ENCODE measurements at regions not wholly inside any gene's neighbourhood (a gene's known extent, or its start where the extent isn't known, plus 50 kb on each side); places are given as distances from the start of the nearest gene placed in this dataset.

DNA sequence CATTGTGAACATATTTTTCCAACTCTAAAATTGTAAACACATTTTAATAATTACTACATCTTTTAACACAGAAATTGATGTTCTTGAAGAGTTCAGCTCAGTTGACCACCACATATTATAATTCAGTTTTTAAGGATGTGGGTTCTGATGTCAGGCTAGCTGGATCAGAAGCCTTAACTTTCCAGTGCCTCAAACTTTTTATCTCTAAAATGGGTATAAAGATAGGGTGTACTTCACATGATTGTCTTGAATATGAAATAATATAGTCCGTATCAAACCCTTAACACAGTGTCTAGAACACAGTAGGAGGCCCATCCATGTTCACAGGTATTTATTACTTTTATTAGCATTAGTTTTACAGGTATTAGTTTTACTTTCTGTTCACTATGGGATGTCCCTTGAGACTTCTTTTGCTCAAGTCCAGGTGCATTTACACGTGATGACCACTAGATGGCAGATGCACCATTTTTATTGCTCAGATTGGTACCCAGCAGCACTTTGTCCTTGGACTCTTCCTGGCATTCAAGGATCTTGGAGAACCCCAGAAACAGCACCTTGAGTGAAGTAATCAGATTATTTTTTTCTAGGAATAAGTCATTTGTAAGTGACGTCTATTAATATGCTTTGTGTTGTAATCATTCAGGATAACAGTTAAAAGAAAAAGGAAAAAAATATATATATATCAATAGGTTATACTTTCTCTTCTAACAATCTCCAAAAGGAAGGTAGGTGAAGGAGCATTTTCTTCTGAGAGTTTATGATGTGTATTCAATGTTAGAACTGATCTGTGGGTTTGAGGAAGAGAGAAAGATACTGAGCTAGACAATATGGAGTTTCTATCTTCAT lies 580.2 kb downstream of the ETNK1 start:
- Histone ChIP-seq H3K36me3 (ENCODE audit: control insufficient read depth, insufficient read depth, low read length) (no peaks in the 10 kb centered on the region), H3K27me3 (replicated peaks; ENCODE audit: control insufficient read depth, insufficient read depth, low read length) (no peaks in the 10 kb centered on the region), H3K9me3 (no peaks in the 10 kb centered on the region), H3K4me1 (no peaks in the 10 kb centered on the region), H3K4me3 (ENCODE audit: low read depth, low read length) (no peak overlapping the region)
- peaks cover 14% of the 10 kb centered on the region for H3K27me3 Mint-ChIP-seq (ENCODE audit: insufficient read depth, unreplicated experiment)
- no TSS peak for BruUV-seq (replicated peaks)
- peak in 1 of 2 experiments; percentile 56 for DNase-seq
- H3K4me1 Mint-ChIP-seq (ENCODE audit: low read depth, unreplicated experiment), result no peaks in the 10 kb centered on the region
- ChIA-PET CTCF (interaction anchor here (0.5 kb wide), 1 partner anchor 723 kb away, joined by 3 read pairs; no protein-coding TSS in a partner anchor), POLR2A (no interaction called here)
- TF ChIP-seq, protein P1, sequence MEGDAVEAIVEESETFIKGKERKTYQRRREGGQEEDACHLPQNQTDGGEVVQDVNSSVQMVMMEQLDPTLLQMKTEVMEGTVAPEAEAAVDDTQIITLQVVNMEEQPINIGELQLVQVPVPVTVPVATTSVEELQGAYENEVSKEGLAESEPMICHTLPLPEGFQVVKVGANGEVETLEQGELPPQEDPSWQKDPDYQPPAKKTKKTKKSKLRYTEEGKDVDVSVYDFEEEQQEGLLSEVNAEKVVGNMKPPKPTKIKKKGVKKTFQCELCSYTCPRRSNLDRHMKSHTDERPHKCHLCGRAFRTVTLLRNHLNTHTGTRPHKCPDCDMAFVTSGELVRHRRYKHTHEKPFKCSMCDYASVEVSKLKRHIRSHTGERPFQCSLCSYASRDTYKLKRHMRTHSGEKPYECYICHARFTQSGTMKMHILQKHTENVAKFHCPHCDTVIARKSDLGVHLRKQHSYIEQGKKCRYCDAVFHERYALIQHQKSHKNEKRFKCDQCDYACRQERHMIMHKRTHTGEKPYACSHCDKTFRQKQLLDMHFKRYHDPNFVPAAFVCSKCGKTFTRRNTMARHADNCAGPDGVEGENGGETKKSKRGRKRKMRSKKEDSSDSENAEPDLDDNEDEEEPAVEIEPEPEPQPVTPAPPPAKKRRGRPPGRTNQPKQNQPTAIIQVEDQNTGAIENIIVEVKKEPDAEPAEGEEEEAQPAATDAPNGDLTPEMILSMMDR (IDR thresholded peaks at IDR 0.05; ENCODE audit: insufficient read depth in 1 of 2, low read depth in 1 of 2, low read length in 1 of 2, severe bottlenecking in 1 of 2, unreplicated experiment in 1 of 2), result peak; percentile 88 to 96
- H3K4me3 Mint-ChIP-seq (ENCODE audit: unreplicated experiment), result no peak overlapping the region
- no peaks in the 10 kb centered on the region for H3K36me3 Mint-ChIP-seq (ENCODE audit: insufficient read depth, unreplicated experiment)
- H3K27ac Mint-ChIP-seq (ENCODE audit: unreplicated experiment), result no peak overlapping the region
- intact Hi-C loops (cut with micrococcal nuclease; ENCODE audit: unreplicated experiment), result loop anchor here (1.0 to 10.0 kb wide), 7 partner anchors 135 to 1576 kb away; partner anchors contain the start of gene SOX5
- no peaks in the 10 kb centered on the region for H3K9me3 Mint-ChIP-seq (ENCODE audit: unreplicated experiment)

DNA sequence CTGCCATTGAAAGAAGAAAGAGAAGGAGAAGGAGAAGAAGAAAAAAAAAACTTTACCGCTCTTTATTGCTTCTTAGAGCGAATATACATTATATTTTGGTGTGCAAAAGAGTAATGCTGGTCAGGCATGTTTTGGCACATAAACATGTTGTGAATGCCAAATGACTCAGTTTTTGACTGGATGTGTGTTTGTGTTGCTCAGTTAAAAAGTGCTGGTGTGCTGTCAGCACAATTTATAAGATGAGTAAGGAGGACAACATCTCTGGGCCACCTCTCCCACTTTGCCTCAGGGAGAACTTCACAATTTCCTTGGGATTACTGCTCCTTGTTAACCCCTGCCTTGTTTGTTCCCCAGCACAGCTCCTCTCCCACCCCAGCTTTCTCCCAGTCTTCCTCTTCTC lies 584.8 kb downstream of the ETNK1 start:
- H3K4me1 ChIP-seq, result no peaks in the 10 kb centered on the region
- H3K27me3 ChIP-seq (replicated peaks; ENCODE audit: control insufficient read depth, insufficient read depth, low read length), result no peaks in the 10 kb centered on the region
- no peak overlapping the region for H3K4me3 ChIP-seq (ENCODE audit: low read depth, low read length)
- no peaks in the 10 kb centered on the region for H3K36me3 ChIP-seq (ENCODE audit: control insufficient read depth, insufficient read depth, low read length)
- TF ChIP-seq, protein P1 (IDR thresholded peaks at IDR 0.05; ENCODE audit: insufficient read depth in 1 of 2, low read depth in 1 of 2, low read length in 1 of 2, severe bottlenecking in 1 of 2, unreplicated experiment in 1 of 2), result no peak
- Mint-ChIP-seq H3K9me3 (ENCODE audit: unreplicated experiment) (peaks cover 4% of the 10 kb centered on the region), H3K27ac (ENCODE audit: unreplicated experiment) (no peak overlapping the region), H3K4me3 (ENCODE audit: unreplicated experiment) (no peak overlapping the region), H3K4me1 (ENCODE audit: low read depth, unreplicated experiment) (peaks cover under 1% of the 10 kb centered on the region), H3K27me3 (ENCODE audit: insufficient read depth, unreplicated experiment) (peaks cover 5% of the 10 kb centered on the region), H3K36me3 (ENCODE audit: insufficient read depth, unreplicated experiment) (no peaks in the 10 kb centered on the region)
- ChIA-PET POLR2A (no interaction called here), CTCF (no interaction called here)
- DNase-seq, result no peak
- H3K9me3 ChIP-seq, result peaks cover 4% of the 10 kb centered on the region; the same call in 1 of the 2 replicates
- no TSS peak for BruUV-seq (replicated peaks)
- intact Hi-C loops (cut with micrococcal nuclease; ENCODE audit: unreplicated experiment), result loop anchor here (5.0 to 10.0 kb wide), 4 partner anchors 153 to 735 kb away; partner anchors contain the start of gene SOX5

DNA sequence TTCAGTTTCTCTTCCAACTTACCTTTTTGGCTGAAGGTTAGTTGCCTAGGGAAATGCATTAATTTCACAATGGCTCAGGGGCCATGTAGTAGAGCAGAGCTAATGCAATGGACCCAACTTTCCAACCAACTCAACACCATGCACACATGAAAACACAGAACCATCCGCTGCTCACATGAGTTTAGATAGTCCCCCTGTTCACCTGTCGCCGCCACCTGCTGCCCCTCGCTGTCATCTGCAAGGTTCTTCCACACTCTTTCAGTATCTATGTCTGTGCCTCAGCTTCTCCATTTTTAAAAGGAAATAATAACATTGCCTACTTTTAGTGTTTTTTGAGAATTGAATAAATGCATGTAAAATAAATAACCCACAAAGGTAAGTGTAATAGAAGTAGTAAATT lies 585.6 kb downstream of the ETNK1 start:
- no peak overlapping the region for H3K4me3 Mint-ChIP-seq (ENCODE audit: unreplicated experiment)
- BruUV-seq (replicated peaks), result no TSS peak
- H3K9me3 ChIP-seq, result peaks cover 12% of the 10 kb centered on the region; the same call in 1 of the 2 replicates
- intact Hi-C loops (cut with micrococcal nuclease; ENCODE audit: unreplicated experiment), result no loop called here
- no peak overlapping the region for H3K27ac Mint-ChIP-seq (ENCODE audit: unreplicated experiment)
- H3K36me3 Mint-ChIP-seq (ENCODE audit: insufficient read depth, unreplicated experiment), result no peaks in the 10 kb centered on the region
- CTCF ChIA-PET, result no interaction called here
- POLR2A ChIA-PET, result no interaction called here
- peaks cover 7% of the 10 kb centered on the region for H3K4me1 Mint-ChIP-seq (ENCODE audit: low read depth, unreplicated experiment)
- H3K27me3 ChIP-seq (replicated peaks; ENCODE audit: control insufficient read depth, insufficient read depth, low read length), result no peaks in the 10 kb centered on the region
- H3K9me3 Mint-ChIP-seq (ENCODE audit: unreplicated experiment), result peaks cover 12% of the 10 kb centered on the region
- DNase-seq, result no peak
- no peak overlapping the region for H3K4me3 ChIP-seq (ENCODE audit: low read depth, low read length)
- H3K36me3 ChIP-seq (ENCODE audit: control insufficient read depth, insufficient read depth, low read length), result no peaks in the 10 kb centered on the region
- H3K4me1 ChIP-seq, result no peaks in the 10 kb centered on the region
- TF ChIP-seq, protein P1 (IDR thresholded peaks at IDR 0.05; ENCODE audit: insufficient read depth in 1 of 2, low read depth in 1 of 2, low read length in 1 of 2, severe bottlenecking in 1 of 2, unreplicated experiment in 1 of 2), result no peak
- H3K27me3 Mint-ChIP-seq (ENCODE audit: insufficient read depth, unreplicated experiment), result peaks cover 5% of the 10 kb centered on the region

Data from Caco-2 (cell line).